ENCODE measurements at regions not wholly inside any gene's neighbourhood (a gene's known extent, or its start where the extent isn't known, plus 50 kb on each side); places are given as distances from the start of the nearest gene placed in this dataset.
"Not testable (repeated sequence)": the region's sequence is repeated elsewhere in the genome, so short reads cannot be mapped to it uniquely, and the experiment has no call there.

DNA sequence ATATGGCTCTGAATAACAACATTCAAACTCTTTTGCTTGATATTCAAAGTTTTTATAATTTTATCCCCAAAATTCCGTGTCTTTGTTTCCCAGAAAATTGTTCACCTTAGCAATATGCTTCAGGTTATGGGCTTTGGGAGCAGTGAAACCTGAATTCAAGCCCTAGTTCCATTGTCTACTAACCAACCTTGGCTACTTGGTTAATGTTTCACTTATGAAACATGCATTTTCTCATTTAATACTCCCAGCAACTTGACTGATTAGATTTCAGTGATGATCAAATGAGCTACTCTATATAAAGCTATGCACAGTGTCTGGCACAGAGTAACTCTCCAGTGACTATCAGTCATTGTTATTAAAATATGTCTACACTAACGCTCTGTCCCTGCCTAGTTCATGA is 192.2 kb upstream of the TENT5A start:
- no peak overlapping the region for H2AFZ ChIP-seq (ENCODE audit: low read depth, low read length)
- no peak overlapping the region for H3K4me2 ChIP-seq (ENCODE audit: low read length)
- no peaks in the 10 kb centered on the region for H3K27me3 ChIP-seq (ENCODE audit: low read depth, low read length)
- H3K79me2 ChIP-seq (ENCODE audit: low read length) = no peaks in the 10 kb centered on the region
- no peaks in the 10 kb centered on the region for H4K20me1 ChIP-seq (ENCODE audit: insufficient read depth, low read length)
- no peak overlapping the region for H3K27ac ChIP-seq (ENCODE audit: low read length)
- no peak overlapping the region for H3K9ac ChIP-seq (ENCODE audit: low read length)
- no peaks in the 10 kb centered on the region for H3K36me3 ChIP-seq (replicated peaks; ENCODE audit: low read depth, low read length)
- TF ChIP-seq CTCF (IDR thresholded peaks at IDR 0.05; ENCODE audit: low read depth, low read length) = no peak
- TF ChIP-seq EZH2phosphoT487 (IDR thresholded peaks at IDR 0.05; ENCODE audit: low read depth) = no peak
- H3K9me3 ChIP-seq (ENCODE audit: insufficient read depth, low read length) = no peaks in the 10 kb centered on the region
- no peak overlapping the region for H3K4me3 ChIP-seq (ENCODE audit: low read length)
- no peaks in the 10 kb centered on the region for H3K4me1 ChIP-seq (ENCODE audit: low read length)

- H3K9me3 ChIP-seq (ENCODE audit: insufficient read depth, low read length); H3K4me3 ChIP-seq (ENCODE audit: low read length); H2AFZ ChIP-seq (ENCODE audit: low read depth, low read length); H3K79me2 ChIP-seq (ENCODE audit: low read length); H3K4me2 ChIP-seq (ENCODE audit: low read length); H4K20me1 ChIP-seq (ENCODE audit: insufficient read depth, low read length); H3K36me3 ChIP-seq (replicated peaks; ENCODE audit: low read depth, low read length); H3K4me1 ChIP-seq (ENCODE audit: low read length); H3K9ac ChIP-seq (ENCODE audit: low read length); H3K27me3 ChIP-seq (ENCODE audit: low read depth, low read length); H3K27ac ChIP-seq (ENCODE audit: low read length): not testable (repeated sequence)
These were observed 190.4 kb upstream of the TENT5A start for GRCh38 chr6:81942842-81943241.

GRCh38 chr6:81942067-81942370 is 189.5 kb upstream of the TENT5A start:
- Histone ChIP-seq H4K20me1 (ENCODE audit: insufficient read depth, low read length) (no peaks in the 10 kb centered on the region), H3K27ac (ENCODE audit: low read length) (no peak overlapping the region), H2AFZ (ENCODE audit: low read depth, low read length) (no peak overlapping the region), H3K4me2 (ENCODE audit: low read length) (no peak overlapping the region), H3K27me3 (ENCODE audit: low read depth, low read length) (no peaks in the 10 kb centered on the region), H3K36me3 (replicated peaks; ENCODE audit: low read depth, low read length) (no peaks in the 10 kb centered on the region), H3K4me3 (ENCODE audit: low read length) (no peak overlapping the region), H3K4me1 (ENCODE audit: low read length) (peaks cover 11% of the 10 kb centered on the region), H3K9me3 (ENCODE audit: insufficient read depth, low read length) (no peaks in the 10 kb centered on the region), H3K9ac (ENCODE audit: low read length) (no peak overlapping the region), H3K79me2 (ENCODE audit: low read length) (no peaks in the 10 kb centered on the region)
- TF ChIP-seq CTCF (IDR thresholded peaks at IDR 0.05; ENCODE audit: low read depth, low read length) (no peak), EZH2phosphoT487 (IDR thresholded peaks at IDR 0.05; ENCODE audit: low read depth) (no peak)

DNA sequence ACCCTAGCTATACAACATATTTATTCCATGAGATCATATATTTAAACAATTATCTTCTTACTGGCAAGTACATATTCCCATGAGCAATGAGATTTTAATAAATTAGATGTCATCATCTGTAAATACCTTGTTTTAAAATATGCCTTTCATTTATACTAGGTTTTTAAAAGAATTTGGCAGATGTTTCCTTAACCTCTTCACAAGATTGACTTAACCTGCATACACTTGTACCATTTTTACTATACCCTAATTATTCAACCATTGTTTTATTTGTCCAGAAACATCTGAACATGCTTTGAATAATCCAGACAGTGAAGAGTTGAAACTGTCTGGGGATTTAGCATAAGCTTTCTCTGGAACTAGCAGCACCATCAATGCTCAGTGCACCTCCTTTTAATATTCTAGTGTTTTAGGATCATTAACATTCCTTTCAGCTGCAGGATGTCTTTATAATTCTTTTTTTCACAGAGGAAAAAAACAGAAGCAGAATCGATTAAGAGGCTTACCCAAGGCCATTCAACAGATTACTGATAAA is 188.0 kb upstream of the TENT5A start:
- Histone ChIP-seq H3K79me2 (ENCODE audit: low read length) (no peaks in the 10 kb centered on the region), H3K9me3 (ENCODE audit: insufficient read depth, low read length) (no peaks in the 10 kb centered on the region), H3K4me3 (ENCODE audit: low read length) (no peak overlapping the region), H2AFZ (ENCODE audit: low read depth, low read length) (no peak overlapping the region), H3K27me3 (ENCODE audit: low read depth, low read length) (no peaks in the 10 kb centered on the region), H3K4me1 (ENCODE audit: low read length) (peaks cover 11% of the 10 kb centered on the region), H3K4me2 (ENCODE audit: low read length) (no peak overlapping the region), H3K27ac (ENCODE audit: low read length) (no peak overlapping the region), H4K20me1 (ENCODE audit: insufficient read depth, low read length) (no peaks in the 10 kb centered on the region), H3K36me3 (replicated peaks; ENCODE audit: low read depth, low read length) (no peaks in the 10 kb centered on the region), H3K9ac (ENCODE audit: low read length) (no peak overlapping the region)
- no peak for TF ChIP-seq CTCF (IDR thresholded peaks at IDR 0.05; ENCODE audit: low read depth, low read length)
- no peak for TF ChIP-seq EZH2phosphoT487 (IDR thresholded peaks at IDR 0.05; ENCODE audit: low read depth)

- H3K4me1 ChIP-seq (ENCODE audit: low read length) = peaks cover 11% of the 10 kb centered on the region
- no peak overlapping the region for H2AFZ ChIP-seq (ENCODE audit: low read depth, low read length)
- H3K9ac ChIP-seq (ENCODE audit: low read length) = no peak overlapping the region
- H3K36me3 ChIP-seq (replicated peaks; ENCODE audit: low read depth, low read length) = no peaks in the 10 kb centered on the region
- H3K27me3 ChIP-seq (ENCODE audit: low read depth, low read length) = no peaks in the 10 kb centered on the region
- no peak overlapping the region for H3K27ac ChIP-seq (ENCODE audit: low read length)
- H3K9me3 ChIP-seq (ENCODE audit: insufficient read depth, low read length) = no peaks in the 10 kb centered on the region
- no peak overlapping the region for H3K4me3 ChIP-seq (ENCODE audit: low read length)
- no peaks in the 10 kb centered on the region for H4K20me1 ChIP-seq (ENCODE audit: insufficient read depth, low read length)
- H3K4me2 ChIP-seq (ENCODE audit: low read length) = no peak overlapping the region
- TF ChIP-seq EZH2phosphoT487 (IDR thresholded peaks at IDR 0.05; ENCODE audit: low read depth) (no peak), CTCF (IDR thresholded peaks at IDR 0.05; ENCODE audit: low read depth, low read length) (no peak)
- no peaks in the 10 kb centered on the region for H3K79me2 ChIP-seq (ENCODE audit: low read length)
These were observed 187.3 kb upstream of the TENT5A start for GRCh38 chr6:81939766-81940165.
